GM12878 (cell line): ENCODE measurements at regions not wholly inside any gene's neighbourhood (a gene's known extent, or its start where the extent isn't known, plus 50 kb on each side); places are given as distances from the start of the nearest gene placed in this dataset.

ENCODE experiments used
- ATAC-seq: fragments of 200-7000 bp; cut with Tn5 transposase; 3 replicates; pipeline ENCODE4 v1.9.1; 2020; ENCODE audit warnings: mild to moderate bottlenecking, moderate library complexity
- BruUV-seq: library from RNA; stranded (reverse); fragments of 400-500 nt; replicated peaks from 2 replicates; lab custom pipeline; 2021; lab: Mats Ljungman, UMichigan
- CTCF ChIA-PET: fragments of 300-600 bp; sonication (Branson Sonifier 250); formaldehyde crosslinking; extraction: SDS; loops from one replicate; lab custom pipeline; 2021; ENCODE audit warnings: inconsistent platforms; lab: Yijun Ruan, JAX
- POLR2A ChIA-PET: fragments of 350-600 bp; formaldehyde crosslinking; extraction: SDS; loops from one replicate; lab custom pipeline; 2021; ENCODE audit warnings: inconsistent platforms; lab: Charles Lee
- RAD21 ChIA-PET: fragments of 300-600 bp; sonication (Branson Sonifier 250); formaldehyde crosslinking; loops from one replicate; lab custom pipeline; 2023; ENCODE audit warnings: antibody characterized with exemption; ENCODE audit not compliant: unreplicated experiment; lab: Charles Lee
- SMC1A ChIA-PET: fragments of 300-600 bp; sonication (Branson Sonifier 250); formaldehyde crosslinking; loops from one replicate; lab custom pipeline; 2023; ENCODE audit not compliant: unreplicated experiment, uncharacterized antibody; lab: Charles Lee
- DNase-seq: peaks from one replicate; pipeline ENCODE4 v3.0.0-alpha.2; 2011; ENCODE audit warnings: low read depth, low spot score
- FAIRE-seq: peaks from 3 replicates; lab custom pipeline; 2011; peaks lifted over from hg19 to GRCh38; lab: Jason Lieb, UNC
- H2AFZ ChIP-seq: 2 replicates; pipeline ENCODE4 v1.6.0; 2011; ENCODE audit warnings: low read depth, low read length, control low read depth; ENCODE audit not compliant: control insufficient read depth
- H3K27ac ChIP-seq: 2 replicates; pipeline ENCODE4 v1.5.1; 2011; ENCODE audit warnings: control low read depth; ENCODE audit not compliant: control insufficient read depth, insufficient read depth
- H3K27me3 ChIP-seq, 2 experiments: replicated peaks in 1 of 2; 2 replicates each; pipeline versions ENCODE4 v1.6.0 to v1.6.1; 2011; ENCODE audit warnings: low read length in 1 of 2; ENCODE audit not compliant: control insufficient read depth in 2 of 2, insufficient read depth in 2 of 2
- H3K36me3 ChIP-seq, 2 experiments: 2 replicates each; pipeline ENCODE4 v1.5.1; 2011; ENCODE audit warnings: low read length in 1 of 2; ENCODE audit not compliant: control insufficient read depth in 2 of 2, insufficient read depth in 2 of 2
- H3K4me1 ChIP-seq: 2 replicates; pipeline ENCODE4 v1.6.1; 2011; ENCODE audit warnings: mild to moderate bottlenecking, low read length, moderate library complexity, mixed read lengths; ENCODE audit not compliant: control insufficient read depth, insufficient read depth
- H3K4me2 ChIP-seq: 2 replicates; pipeline ENCODE4 v1.6.0; 2011; ENCODE audit warnings: control low read depth; ENCODE audit not compliant: control insufficient read depth, insufficient read depth
- H3K4me3 ChIP-seq: fragments of 200-600 bp; sonication (generic); 2 replicates; pipeline ENCODE4 v1.5.1; 2016
- H3K79me2 ChIP-seq: 2 replicates; pipeline ENCODE4 v1.6.0; 2011; ENCODE audit warnings: low read length; ENCODE audit not compliant: control insufficient read depth, insufficient read depth
- H3K9ac ChIP-seq: 2 replicates; pipeline ENCODE4 v1.8.0; 2011; ENCODE audit warnings: low read length, control low read depth, mixed read lengths; ENCODE audit not compliant: control insufficient read depth, insufficient read depth
- H3K9me3 ChIP-seq: replicated peaks from 3 replicates; pipeline ENCODE4 v1.5.1; 2011; ENCODE audit warnings: mild to moderate bottlenecking, low read length; ENCODE audit not compliant: control insufficient read depth, insufficient read depth
- H4K20me1 ChIP-seq: 2 replicates; pipeline ENCODE4 v1.6.0; 2011; ENCODE audit not compliant: control insufficient read depth, insufficient read depth
- E4F1 ChIP-seq: fragments of 450-650 bp; IDR thresholded peaks from 2 replicates; pipeline ENCODE4 v1.6.1; 2018; ENCODE audit warnings: borderline replicate concordance, mild to moderate bottlenecking; ENCODE audit not compliant: partially characterized antibody
- EP300 ChIP-seq, 2 experiments: fragments of 150-350 bp in 1 of 2; IDR thresholded peaks; 2 replicates each; pipeline ENCODE4 v1.6.1; 2011 to 2012; ENCODE audit warnings: low read depth in 2 of 2, low read length in 2 of 2, borderline replicate concordance in 1 of 2, improper control_type of control experiment in 1 of 2, inconsistent platforms in 1 of 2; ENCODE audit not compliant: control insufficient read depth in 1 of 2
- FOXM1 ChIP-seq: IDR thresholded peaks from 2 replicates; pipeline ENCODE4 v1.6.1; 2012; ENCODE audit warnings: low read depth, mild to moderate bottlenecking, inconsistent platforms, low read length, moderate library complexity
- IRF4 ChIP-seq: IDR thresholded peaks from 2 replicates; pipeline ENCODE4 v1.6.1; 2011; ENCODE audit warnings: low read depth, low read length
- KAT2A ChIP-seq: conservative IDR thresholded peaks from 2 replicates; pipeline ENCODE4 v1.6.1; 2011; ENCODE audit warnings: low read depth, low read length; ENCODE audit not compliant: control insufficient read depth
- MEF2A ChIP-seq: IDR thresholded peaks from 2 replicates; pipeline ENCODE4 v1.6.1; 2011; ENCODE audit warnings: low read depth, mild to moderate bottlenecking, low read length, moderate library complexity; ENCODE audit not compliant: insufficient read depth
- NR2C1 ChIP-seq: fragments of 450-650 bp; IDR thresholded peaks from 2 replicates; pipeline ENCODE4 v1.6.1; 2017; ENCODE audit warnings: antibody characterized with exemption, mild to moderate bottlenecking, moderate library complexity
- NR2F1 ChIP-seq: fragments of 450-650 bp; conservative IDR thresholded peaks from 2 replicates; pipeline ENCODE4 v1.6.1; 2017; ENCODE audit warnings: mild to moderate bottlenecking
- REST ChIP-seq: IDR thresholded peaks from 2 replicates; pipeline ENCODE4 v1.6.1; 2012; ENCODE audit warnings: mild to moderate bottlenecking, low read depth, low read length
- SUPT20H ChIP-seq: IDR thresholded peaks from 2 replicates; pipeline ENCODE4 v1.6.1; 2011; ENCODE audit warnings: low read depth, mild to moderate bottlenecking, low read length, moderate library complexity, borderline replicate concordance; ENCODE audit not compliant: control insufficient read depth
- TCF12 ChIP-seq: IDR thresholded peaks from 2 replicates; pipeline ENCODE4 v1.6.1; 2011; ENCODE audit warnings: low read depth, mild to moderate bottlenecking, low read length
- YY1 ChIP-seq: IDR thresholded peaks from 2 replicates; pipeline ENCODE4 v1.6.1; 2011; ENCODE audit warnings: low read depth, mild to moderate bottlenecking, low read length
- WGBS: methylation state at CpG from one replicate; pipeline ENCODE4 v1.1.6; 2016; ENCODE audit warnings: low lambda C conversion rate; ENCODE audit not compliant: insufficient replicate concordance, insufficient coverage; ENCODE audit errors: missing lambda C conversion rate; 5-methylcytosine and 5-hydroxymethylcytosine counted together
- in situ Hi-C: fragments of 300-500 bp; cut with MboI; formaldehyde crosslinking; loops from 9 replicates; pipeline ENCODE4 v1.14.3; 2018; ENCODE audit warnings: mixed read lengths
- intact Hi-C: fragments of 100-400 bp; cut with micrococcal nuclease; formaldehyde crosslinking; loops from one replicate; pipeline ENCODE4 v1.14.2; 2022; ENCODE audit not compliant: unreplicated experiment

GRCh38 chr18:24761765-24762164 is 301.3 kb downstream of the HRH4 start:
- intact Hi-C loops = no loop called here
- POLR2A ChIA-PET = no interaction called here
- DNase-seq (no peak), ATAC-seq (no peak), FAIRE-seq (no peak)
- SMC1A ChIA-PET = no interaction called here
- in situ Hi-C loops = no loop called here
- RAD21 ChIA-PET = no interaction called here
- no peaks in the 10 kb centered on the region for H4K20me1 ChIP-seq
- no peaks in the 10 kb centered on the region for H3K27me3 ChIP-seq
- no peaks in the 10 kb centered on the region for H3K36me3 ChIP-seq
- H3K4me2 ChIP-seq = no peak overlapping the region
- H3K79me2 ChIP-seq = no peaks in the 10 kb centered on the region
- H3K9ac ChIP-seq = no peak overlapping the region
- H3K4me1 ChIP-seq = no peaks in the 10 kb centered on the region
- CTCF ChIA-PET = no interaction called here
- no peak overlapping the region for H2AFZ ChIP-seq
- H3K4me3 ChIP-seq = no peak overlapping the region
- TF ChIP-seq MEF2A (no peak), SUPT20H (no peak)
- TF ChIP-seq, all 136 proteins: peak for 0
- no TSS peak for BruUV-seq
- no peaks in the 10 kb centered on the region for H3K9me3 ChIP-seq
- no peak overlapping the region for H3K27ac ChIP-seq

- no peaks in the 10 kb centered on the region for H3K27me3 ChIP-seq
- no peak for FAIRE-seq
- POLR2A ChIA-PET = no interaction called here
These were observed 302.1 kb downstream of the HRH4 start for GRCh38 chr18:24762511-24762910.

More at GRCh38 chr18:24762511-24762910, 302.1 kb downstream of the HRH4 start:
- no peaks in the 10 kb centered on the region for H3K79me2 ChIP-seq
- H3K4me2 ChIP-seq = no peak overlapping the region
- no peak overlapping the region for H3K4me3 ChIP-seq
- no peak overlapping the region for H3K9ac ChIP-seq
- intact Hi-C loops = no loop called here
- H2AFZ ChIP-seq = no peak overlapping the region
- TF ChIP-seq KAT2A (no peak), NR2F1 (no peak), E4F1 (no peak), FOXM1 (no peak), EP300 (IDR thresholded peaks at IDR 0.05; ENCODE audit: borderline replicate concordance in 1 of 2, control insufficient read depth in 1 of 2, low read depth in 2 of 2, low read length in 2 of 2) (no peak), YY1 (no peak), NR2C1 (no peak), IRF4 (no peak), TCF12 (no peak), REST (no peak)
- no TSS peak for BruUV-seq
- no peaks in the 10 kb centered on the region for H3K9me3 ChIP-seq
- H4K20me1 ChIP-seq = no peaks in the 10 kb centered on the region
- ChIA-PET SMC1A (no interaction called here), CTCF (no interaction called here), RAD21 (no interaction called here)
- ATAC-seq (no peak), DNase-seq (no peak)
- no peak overlapping the region for H3K27ac ChIP-seq
- no peaks in the 10 kb centered on the region for H3K4me1 ChIP-seq
- WGBS = 0% methylated on average over 1 of the region's 1 CpG
- H3K36me3 ChIP-seq = no peaks in the 10 kb centered on the region
- in situ Hi-C loops = no loop called here
